Neuronal stem cell (in vitro differentiated cells): ENCODE measurements at regions not wholly inside any gene's neighbourhood (a gene's known extent, or its start where the extent isn't known, plus 50 kb on each side); places are given as distances from the start of the nearest gene placed in this dataset.
"Not testable (repeated sequence)": the region's sequence is repeated elsewhere in the genome, so short reads cannot be mapped to it uniquely, and the experiment has no call there.

ENCODE experiments used
- DNase-seq: peaks from one replicate; pipeline ENCODE4 v3.0.0-alpha.2; 2013; ENCODE audit warnings: low spot score
- H2AFZ ChIP-seq: one replicate; pipeline ENCODE4 v1.6.1; 2013; ENCODE audit warnings: mild to moderate bottlenecking, low read length, inconsistent platforms
- H2AK5ac ChIP-seq: 2 replicates; pipeline ENCODE4 v1.6.1; 2013; ENCODE audit warnings: low read depth, mild to moderate bottlenecking, inconsistent platforms, low read length, moderate library complexity, mixed read lengths
- H2BK120ac ChIP-seq: 2 replicates; pipeline ENCODE4 v1.6.1; 2013; ENCODE audit warnings: low read depth, mild to moderate bottlenecking, inconsistent platforms, low read length, moderate library complexity, mixed read lengths
- H2BK12ac ChIP-seq: one replicate; pipeline ENCODE4 v1.6.1; 2013; ENCODE audit warnings: low read length, inconsistent platforms
- H2BK15ac ChIP-seq: 2 replicates; pipeline ENCODE4 v1.6.1; 2013; ENCODE audit warnings: mild to moderate bottlenecking, low read length, inconsistent platforms, mixed read lengths
- H2BK5ac ChIP-seq: one replicate; pipeline ENCODE4 v1.6.1; 2013; ENCODE audit warnings: inconsistent platforms, mild to moderate bottlenecking, low read length, moderate library complexity
- H3K14ac ChIP-seq: one replicate; pipeline ENCODE4 v1.6.1; 2013; ENCODE audit warnings: low read length, inconsistent platforms
- H3K18ac ChIP-seq: 2 replicates; pipeline ENCODE4 v1.6.1; 2013; ENCODE audit warnings: low read length, inconsistent platforms
- H3K23ac ChIP-seq: 2 replicates; pipeline ENCODE4 v1.6.1; 2013; ENCODE audit warnings: low read depth, mild to moderate bottlenecking, mixed read lengths, low read length, inconsistent platforms; ENCODE audit not compliant: poor library complexity
- H3K27ac ChIP-seq: replicated peaks from 3 replicates; pipeline ENCODE4 v1.5.1; 2013; ENCODE audit warnings: low read length, inconsistent platforms
- H3K27me3 ChIP-seq, 3 experiments: 2 replicates each; pipeline ENCODE4 v1.6.1; 2013; ENCODE audit warnings: low read length in 3 of 3, mild to moderate bottlenecking in 2 of 3, inconsistent platforms in 1 of 3, low read depth in 1 of 3, mixed read lengths in 1 of 3, moderate library complexity in 1 of 3; ENCODE audit not compliant: control insufficient read depth in 3 of 3, insufficient read depth in 3 of 3
- H3K36me3 ChIP-seq, 2 donors: replicated peaks in 1 of 2; 2 replicates each; pipeline ENCODE4 v1.6.1; 2013; ENCODE audit warnings: low read length in 2 of 2; ENCODE audit not compliant: control insufficient read depth in 2 of 2, insufficient read depth in 2 of 2
- H3K4ac ChIP-seq: 2 replicates; pipeline ENCODE4 v1.6.1; 2013; ENCODE audit warnings: inconsistent platforms, mild to moderate bottlenecking, low read length, moderate library complexity
- H3K4me1 ChIP-seq, 2 donors: 1 replicate in 1 of 2; 2 replicates in 1 of 2; pipeline ENCODE4 v1.6.1; 2013; ENCODE audit warnings: low read length in 2 of 2, low read depth in 1 of 2; ENCODE audit not compliant: control insufficient read depth in 2 of 2, insufficient read depth in 1 of 2
- H3K4me2 ChIP-seq: one replicate; pipeline ENCODE4 v1.6.1; 2013; ENCODE audit warnings: mild to moderate bottlenecking, low read length, inconsistent platforms; ENCODE audit not compliant: insufficient read depth, poor library complexity, severe bottlenecking
- H3K4me3 ChIP-seq, 2 donors: 2 replicates each; pipeline ENCODE4 v1.5.1; 2013; ENCODE audit warnings: low read length in 2 of 2, mild to moderate bottlenecking in 2 of 2, inconsistent platforms in 1 of 2, moderate library complexity in 1 of 2
- H3K79me1 ChIP-seq: one replicate; pipeline ENCODE4 v1.6.1; 2013; ENCODE audit warnings: low read depth, mild to moderate bottlenecking, inconsistent platforms, low read length, moderate library complexity
- H3K9ac ChIP-seq: one replicate; pipeline ENCODE4 v1.6.1; 2013; ENCODE audit warnings: mild to moderate bottlenecking, low read depth, low read length, inconsistent platforms; ENCODE audit not compliant: poor library complexity
- H3K9me3 ChIP-seq, 2 donors: replicated peaks in 1 of 2; 2 replicates each; pipeline versions ENCODE3 to v1.6.1; 2013; ENCODE audit warnings: low read length in 2 of 2, mild to moderate bottlenecking in 2 of 2, inconsistent platforms in 1 of 2, low read depth in 1 of 2, mixed read lengths in 1 of 2, moderate library complexity in 1 of 2; ENCODE audit not compliant: control insufficient read depth in 2 of 2, insufficient read depth in 1 of 2
- H4K8ac ChIP-seq: one replicate; pipeline ENCODE4 v1.6.1; 2013; ENCODE audit warnings: low read depth, mild to moderate bottlenecking, inconsistent platforms, low read length, moderate library complexity
- H4K91ac ChIP-seq: one replicate; pipeline ENCODE4 v1.6.1; 2013; ENCODE audit warnings: low read length, low read depth, mild to moderate bottlenecking, inconsistent platforms; ENCODE audit not compliant: poor library complexity
- WGBS, 2 donors: extraction: QIAGEN DNeasy Blood & Tissue Kit; methylation state at CpG; one replicate each; pipeline ENCODE4 v1.1.7; 2013; ENCODE audit warnings: missing lambda C conversion rate in 2 of 2, mixed read lengths in 1 of 2; ENCODE audit not compliant: insufficient read length in 2 of 2, insufficient replicate concordance in 1 of 2; ENCODE audit errors: extremely low coverage in 2 of 2; 5-methylcytosine and 5-hydroxymethylcytosine counted together

GRCh38 chr22:23478175-23478574, 101.9 kb downstream of the IGLL1 start:
- Histone ChIP-seq H2BK12ac (no peak overlapping the region), H3K14ac (no peak overlapping the region), H3K4me2 (no peak overlapping the region), H2BK120ac (no peak overlapping the region), H3K23ac (no peak overlapping the region), H4K8ac (no peak overlapping the region), H2AFZ (no peak overlapping the region), H3K9me3 (no peaks in the 10 kb centered on the region), H3K27ac (no peak overlapping the region), H3K36me3 (no peaks in the 10 kb centered on the region), H2AK5ac (no peak overlapping the region), H3K4me3 (no peak overlapping the region), H3K9ac (no peak overlapping the region), H3K18ac (no peak overlapping the region), H3K4me1 (no peaks in the 10 kb centered on the region), H4K91ac (no peak overlapping the region), H3K27me3 (no peaks in the 10 kb centered on the region), H2BK5ac (no peak overlapping the region), H3K4ac (no peak overlapping the region), H2BK15ac (no peak overlapping the region), H3K79me1 (no peaks in the 10 kb centered on the region)
- no peak for DNase-seq
- whole genome bisulfite sequencing, 2 donors, result no CpG with 5 or more reads among the region's 4 CpGs

GRCh38 chr22:23474531-23474930, 105.6 kb downstream of the IGLL1 start:
- H4K8ac ChIP-seq, H2AK5ac ChIP-seq, H3K9ac ChIP-seq, H3K14ac ChIP-seq, H3K27me3 ChIP-seq, H4K91ac ChIP-seq, H3K23ac ChIP-seq, H3K27ac ChIP-seq, H3K4me2 ChIP-seq, H2BK120ac ChIP-seq, H2BK12ac ChIP-seq, H3K4me3 ChIP-seq, H2AFZ ChIP-seq, H3K79me1 ChIP-seq, H2BK15ac ChIP-seq, DNase-seq, H2BK5ac ChIP-seq, H3K4ac ChIP-seq, H3K4me1 ChIP-seq, H3K18ac ChIP-seq, H3K9me3 ChIP-seq, H3K36me3 ChIP-seq: not testable (repeated sequence)
- no CpG with 5 or more reads among the region's 6 CpGs for WGBS, 2 donors

GRCh38 chr22:23473901-23474300, 106.2 kb downstream of the IGLL1 start:
- Histone ChIP-seq H3K79me1 (no peaks in the 10 kb centered on the region), H3K14ac (no peak overlapping the region), H3K9ac (no peak overlapping the region), H3K18ac (no peak overlapping the region), H3K4ac (no peak overlapping the region), H4K8ac (no peak overlapping the region), H3K9me3 (no peaks in the 10 kb centered on the region), H4K91ac (no peak overlapping the region), H3K27ac (no peak overlapping the region), H2BK120ac (no peak overlapping the region), H3K4me3 (no peak overlapping the region), H2AFZ (no peak overlapping the region), H3K27me3 (peaks cover 0 to 3% (median 0%) of the 10 kb centered on the region in 3 experiments), H2BK5ac (no peak overlapping the region), H3K23ac (no peak overlapping the region), H3K4me1 (no peaks in the 10 kb centered on the region), H3K4me2 (no peak overlapping the region), H2BK12ac (no peak overlapping the region), H2AK5ac (no peak overlapping the region), H3K36me3 (no peaks in the 10 kb centered on the region), H2BK15ac (no peak overlapping the region)
- WGBS, 2 donors, result no CpG with 5 or more reads among the region's 8 CpGs
- DNase-seq, result no peak

GRCh38 chr22:23472376-23472775, 107.7 kb downstream of the IGLL1 start:
- not testable (repeated sequence) for H3K9me3 ChIP-seq, H3K27ac ChIP-seq, H3K4me2 ChIP-seq, H4K91ac ChIP-seq, H2BK120ac ChIP-seq, H3K4ac ChIP-seq, H3K14ac ChIP-seq, H3K18ac ChIP-seq, H4K8ac ChIP-seq, H2BK5ac ChIP-seq, H2AK5ac ChIP-seq, H3K79me1 ChIP-seq, H3K4me1 ChIP-seq, H3K4me3 ChIP-seq, H2AFZ ChIP-seq, H3K9ac ChIP-seq, H2BK15ac ChIP-seq, H3K23ac ChIP-seq, H3K27me3 ChIP-seq, DNase-seq, H3K36me3 ChIP-seq, H2BK12ac ChIP-seq
- WGBS, 2 donors, result no CpG with 5 or more reads among the region's 7 CpGs
